A673 (cell line): ENCODE measurements at regions not wholly inside any gene's neighbourhood (a gene's known extent, or its start where the extent isn't known, plus 50 kb on each side); places are given as distances from the start of the nearest gene placed in this dataset.
"Not testable (repeated sequence)": the region's sequence is repeated elsewhere in the genome, so short reads cannot be mapped to it uniquely, and the experiment has no call there.

Experiments used
- BruUV-seq: library from RNA; stranded (reverse); fragments of 400-500 nt; replicated peaks from 2 replicates; lab custom pipeline; 2021; lab: Mats Ljungman, UMichigan
- CTCF ChIA-PET: fragments of 300-600 bp; sonication (Branson Sonifier 250); formaldehyde crosslinking; loops from one replicate; lab custom pipeline; 2022; ENCODE audit warnings: antibody characterized with exemption; lab: Charles Lee
- POLR2A ChIA-PET: fragments of 300-600 bp; sonication (Branson Sonifier 250); formaldehyde crosslinking; loops from one replicate; lab custom pipeline; 2022; ENCODE audit warnings: antibody characterized with exemption; ENCODE audit not compliant: low non-redundant PET; lab: Charles Lee
- DNase-seq: peaks from one replicate; pipeline ENCODE4 v3.0.0-alpha.2; 2015; ENCODE audit warnings: low spot score
- H3K27ac ChIP-seq: fragments of 200-600 bp; sonication (generic); 2 replicates; pipeline ENCODE4 v1.5.1; 2016; ENCODE audit warnings: mixed run types, low read depth, mild to moderate bottlenecking, mixed read lengths, antibody characterized with exemption, low read length; ENCODE audit not compliant: poor library complexity, severe bottlenecking
- H3K27me3 ChIP-seq: fragments of 200-600 bp; sonication (generic); replicated peaks from 2 replicates; pipeline ENCODE4 v1.6.1; 2017; ENCODE audit warnings: mixed run types, low read depth, mild to moderate bottlenecking, mixed read lengths, antibody characterized with exemption, low read length; ENCODE audit not compliant: insufficient read depth, poor library complexity
- H3K36me3 ChIP-seq: fragments of 200-600 bp; sonication (generic); 2 replicates; pipeline ENCODE4 v1.6.1; 2016; ENCODE audit warnings: mixed run types, mild to moderate bottlenecking, mixed read lengths, antibody characterized with exemption, low read length; ENCODE audit not compliant: insufficient read depth, poor library complexity, severe bottlenecking
- H3K4me1 ChIP-seq: fragments of 200-600 bp; sonication (generic); 2 replicates; pipeline ENCODE4 v1.6.1; 2017; ENCODE audit warnings: mixed run types, mild to moderate bottlenecking, mixed read lengths, antibody characterized with exemption, low read length; ENCODE audit not compliant: insufficient read depth, poor library complexity, severe bottlenecking
- H3K4me3 ChIP-seq: fragments of 200-600 bp; sonication (generic); 2 replicates; pipeline ENCODE4 v1.5.1; 2016; ENCODE audit warnings: low read depth, mixed run types, mild to moderate bottlenecking, mixed read lengths, low read length; ENCODE audit not compliant: poor library complexity, severe bottlenecking
- H3K9me3 ChIP-seq: fragments of 200-600 bp; sonication (generic); 2 replicates; pipeline ENCODE4 v1.6.1; 2016; ENCODE audit warnings: mixed run types, low read depth, mild to moderate bottlenecking, mixed read lengths, antibody characterized with exemption, low read length; ENCODE audit not compliant: poor library complexity, severe bottlenecking
- EZH2 ChIP-seq: fragments of 200-600 bp; sonication (generic); IDR thresholded peaks from 2 replicates; pipeline ENCODE4 v1.6.1; 2017; ENCODE audit warnings: borderline replicate concordance, low read depth, mild to moderate bottlenecking, mixed read lengths, antibody characterized with exemption, low read length; ENCODE audit not compliant: poor library complexity, severe bottlenecking
- intact Hi-C: fragments of 100-400 bp; cut with micrococcal nuclease; formaldehyde crosslinking; loops from one replicate; pipeline ENCODE4 v1.10.0; 2022; ENCODE audit not compliant: unreplicated experiment
- TF ChIP-seq, protein P1 (sequence below): fragments of 300-800, 200-600 bp; sonication (generic); conservative IDR thresholded peaks from 2 replicates; pipeline ENCODE4 v1.5.1; 2017; ENCODE audit warnings: low read depth, mild to moderate bottlenecking, antibody characterized with exemption, low read length, moderate library complexity, mixed read lengths

DNA sequence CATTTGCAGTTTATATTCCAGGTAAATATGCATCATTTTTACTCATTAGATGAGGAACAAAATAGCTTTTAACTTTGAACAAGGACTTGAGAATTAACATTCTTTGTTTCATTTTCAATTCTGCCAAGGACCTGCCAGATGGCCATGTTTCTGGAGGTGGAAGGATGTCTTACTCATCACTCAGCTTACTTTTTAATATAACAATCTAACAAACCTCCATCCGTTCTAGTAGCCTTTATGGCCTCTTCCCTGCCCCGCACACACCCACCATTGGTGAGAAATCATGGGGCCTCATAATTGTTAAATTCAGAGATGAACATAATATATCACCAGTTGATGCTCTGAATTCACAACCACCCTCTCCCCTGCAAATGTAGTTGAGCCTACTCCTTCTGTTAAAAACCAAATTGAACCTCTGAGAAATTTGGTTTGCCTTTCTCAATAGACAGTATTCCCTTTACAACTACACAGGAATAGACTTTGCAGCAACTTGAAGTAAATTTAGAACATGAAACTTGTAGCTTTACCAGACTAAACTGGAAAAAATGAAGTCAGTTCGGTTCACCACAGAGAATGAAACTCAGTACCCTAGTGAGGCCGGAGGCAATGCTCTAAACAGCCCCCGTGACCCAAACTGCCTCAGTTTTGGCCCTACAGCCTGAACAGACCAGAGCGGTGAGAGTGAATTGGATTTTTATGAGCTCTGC lies 50.1 kb upstream of the ACSL4 start:
- no peak overlapping the region for H3K27ac ChIP-seq
- DNase-seq: no peak
- intact Hi-C loops: no loop called here
- H3K36me3 ChIP-seq: no peaks in the 10 kb centered on the region
- TF ChIP-seq EZH2: no peak
- TF ChIP-seq, protein P1, sequence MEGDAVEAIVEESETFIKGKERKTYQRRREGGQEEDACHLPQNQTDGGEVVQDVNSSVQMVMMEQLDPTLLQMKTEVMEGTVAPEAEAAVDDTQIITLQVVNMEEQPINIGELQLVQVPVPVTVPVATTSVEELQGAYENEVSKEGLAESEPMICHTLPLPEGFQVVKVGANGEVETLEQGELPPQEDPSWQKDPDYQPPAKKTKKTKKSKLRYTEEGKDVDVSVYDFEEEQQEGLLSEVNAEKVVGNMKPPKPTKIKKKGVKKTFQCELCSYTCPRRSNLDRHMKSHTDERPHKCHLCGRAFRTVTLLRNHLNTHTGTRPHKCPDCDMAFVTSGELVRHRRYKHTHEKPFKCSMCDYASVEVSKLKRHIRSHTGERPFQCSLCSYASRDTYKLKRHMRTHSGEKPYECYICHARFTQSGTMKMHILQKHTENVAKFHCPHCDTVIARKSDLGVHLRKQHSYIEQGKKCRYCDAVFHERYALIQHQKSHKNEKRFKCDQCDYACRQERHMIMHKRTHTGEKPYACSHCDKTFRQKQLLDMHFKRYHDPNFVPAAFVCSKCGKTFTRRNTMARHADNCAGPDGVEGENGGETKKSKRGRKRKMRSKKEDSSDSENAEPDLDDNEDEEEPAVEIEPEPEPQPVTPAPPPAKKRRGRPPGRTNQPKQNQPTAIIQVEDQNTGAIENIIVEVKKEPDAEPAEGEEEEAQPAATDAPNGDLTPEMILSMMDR: no peak
- ChIA-PET CTCF (no interaction called here), POLR2A (no interaction called here)
- H3K9me3 ChIP-seq: no peaks in the 10 kb centered on the region
- no peak overlapping the region for H3K4me3 ChIP-seq
- peaks cover 8% of the 10 kb centered on the region for H3K27me3 ChIP-seq
- BruUV-seq: no TSS peak
- no peaks in the 10 kb centered on the region for H3K4me1 ChIP-seq

- CTCF ChIA-PET: no interaction called here
- Histone ChIP-seq H3K27me3 (peaks cover 8% of the 10 kb centered on the region), H3K4me3 (no peak overlapping the region), H3K27ac (no peak overlapping the region), H3K36me3 (no peaks in the 10 kb centered on the region), H3K9me3 (no peaks in the 10 kb centered on the region), H3K4me1 (no peaks in the 10 kb centered on the region)
- intact Hi-C loops: no loop called here
- POLR2A ChIA-PET: no interaction called here
- no TSS peak for BruUV-seq
- no peak for DNase-seq
- TF ChIP-seq, protein P1: no peak
- no peak for TF ChIP-seq EZH2
Measured at GRCh38 chrX:109783701-109784079, 50.6 kb upstream of the ACSL4 start.

DNA sequence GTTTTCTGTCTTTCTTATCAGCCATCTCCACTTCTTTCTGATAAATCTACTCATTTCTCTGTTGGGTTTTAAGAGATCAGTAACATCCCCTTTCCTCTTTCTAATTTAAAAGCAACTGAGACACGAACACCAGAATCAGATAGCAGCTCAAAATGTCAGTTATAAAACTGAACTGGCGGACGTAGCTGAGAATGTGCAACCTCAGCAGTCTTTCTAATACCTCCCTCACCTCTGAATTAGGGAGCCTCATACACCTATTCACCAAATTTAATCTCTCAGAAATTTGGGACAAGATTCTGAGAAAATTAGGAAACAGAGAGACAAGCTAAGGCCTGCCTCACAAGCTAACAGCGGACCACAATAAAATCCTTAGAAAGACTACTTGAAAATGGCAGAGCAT lies 52.0 kb upstream of the ACSL4 start:
- BruUV-seq: no TSS peak
- Histone ChIP-seq H3K4me1 (no peaks in the 10 kb centered on the region), H3K36me3 (no peaks in the 10 kb centered on the region), H3K9me3 (no peaks in the 10 kb centered on the region), H3K4me3 (no peak overlapping the region), H3K27me3 (peaks cover 8% of the 10 kb centered on the region), H3K27ac (no peak overlapping the region)
- ChIA-PET POLR2A (no interaction called here), CTCF (no interaction called here)
- intact Hi-C loops: no loop called here
- TF ChIP-seq, protein P1: no peak
- TF ChIP-seq EZH2: no peak
- DNase-seq: no peak

DNA sequence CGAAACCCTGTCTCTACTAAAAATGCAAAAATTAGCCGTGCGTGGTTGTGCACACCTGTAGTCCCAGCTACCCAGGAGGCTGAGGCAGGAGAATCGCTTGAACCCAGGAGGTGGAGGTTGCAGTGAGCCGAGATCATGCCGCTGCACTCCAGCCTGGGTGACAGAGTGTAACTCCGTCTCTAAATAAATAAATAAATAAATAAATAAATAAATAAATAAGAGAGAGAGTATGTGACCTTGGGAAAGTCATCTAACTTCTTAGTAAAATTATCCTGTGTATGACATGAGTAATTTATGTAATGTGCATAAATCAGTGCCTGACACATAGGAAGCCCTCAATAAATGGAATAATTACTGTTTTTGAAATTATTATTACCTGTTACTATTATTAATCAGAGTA lies 57.5 kb upstream of the ACSL4 start:
- POLR2A ChIA-PET, H3K36me3 ChIP-seq, BruUV-seq, CTCF ChIA-PET, intact Hi-C loops, H3K4me1 ChIP-seq, H3K27me3 ChIP-seq, H3K4me3 ChIP-seq, H3K9me3 ChIP-seq, H3K27ac ChIP-seq, DNase-seq: not testable (repeated sequence)
